Bronchial epithelial cell (primary cell): ENCODE measurements at regions not wholly inside any gene's neighbourhood (a gene's known extent, or its start where the extent isn't known, plus 50 kb on each side); places are given as distances from the start of the nearest gene placed in this dataset.

ENCODE experiments used
- DNase-seq: peaks from one replicate; pipeline ENCODE4 v3.0.0-alpha.2; 2010; ENCODE audit warnings: low read depth
- FAIRE-seq: peaks from 2 replicates; lab custom pipeline; 2011; peaks lifted over from hg19 to GRCh38; lab: Jason Lieb, UNC
- H3K27me3 ChIP-seq: 2 replicates; pipeline ENCODE4 v1.5.1; 2011; ENCODE audit warnings: low read length; ENCODE audit not compliant: control insufficient read depth, insufficient read depth
- H3K36me3 ChIP-seq: 2 replicates; pipeline ENCODE4 v1.5.1; 2011; ENCODE audit warnings: low read length; ENCODE audit not compliant: control insufficient read depth, insufficient read depth
- H3K4me3 ChIP-seq: 2 replicates; pipeline ENCODE4 v1.5.1; 2011; ENCODE audit warnings: mild to moderate bottlenecking, low read depth, low read length, control low read depth
- TF ChIP-seq, protein P1 (sequence below): IDR thresholded peaks from 2 replicates; pipeline ENCODE4 v1.5.1; 2011; ENCODE audit warnings: mild to moderate bottlenecking, moderate library complexity, low read length, control low read depth, inconsistent platforms; ENCODE audit not compliant: insufficient read depth, severe bottlenecking

DNA sequence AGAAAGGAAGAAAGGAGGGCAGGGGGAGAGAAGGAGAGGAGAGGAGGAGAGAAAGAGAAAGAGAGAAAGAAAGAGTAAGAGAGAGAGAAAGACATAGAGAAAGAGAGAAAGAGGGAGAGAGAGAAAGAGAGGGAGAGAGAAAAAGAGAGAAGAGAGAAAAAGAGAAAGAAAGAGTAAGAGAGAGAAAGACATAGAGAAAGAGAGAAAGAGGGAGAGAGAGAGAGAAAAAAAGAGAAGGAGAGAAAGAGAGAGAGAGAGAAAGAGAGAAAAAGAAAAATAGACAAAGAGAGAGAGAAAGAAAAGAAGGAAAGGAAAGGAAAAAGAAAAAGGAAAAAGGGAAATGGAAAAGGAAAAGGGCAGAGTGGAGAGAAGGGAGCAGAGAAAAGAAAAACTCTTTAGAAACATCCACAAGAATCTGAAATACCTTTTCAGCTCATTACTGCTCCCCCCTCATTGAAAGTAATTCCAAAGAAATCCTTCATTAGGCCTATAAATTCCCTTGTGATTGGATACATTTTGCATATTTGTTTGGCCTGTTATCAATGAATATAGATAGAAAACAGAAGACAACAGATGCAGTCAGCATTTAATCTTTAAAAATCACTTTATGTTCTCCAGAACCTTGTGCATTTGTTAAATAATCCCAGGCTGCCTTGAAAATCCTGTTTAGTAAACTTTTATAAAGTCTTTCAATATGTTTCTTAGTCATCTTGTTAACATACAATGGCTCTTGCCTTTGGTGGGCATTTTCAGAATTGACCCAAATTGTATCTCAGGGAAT, 411.5 kb downstream of the NFIB start:
- TF ChIP-seq, protein P1, sequence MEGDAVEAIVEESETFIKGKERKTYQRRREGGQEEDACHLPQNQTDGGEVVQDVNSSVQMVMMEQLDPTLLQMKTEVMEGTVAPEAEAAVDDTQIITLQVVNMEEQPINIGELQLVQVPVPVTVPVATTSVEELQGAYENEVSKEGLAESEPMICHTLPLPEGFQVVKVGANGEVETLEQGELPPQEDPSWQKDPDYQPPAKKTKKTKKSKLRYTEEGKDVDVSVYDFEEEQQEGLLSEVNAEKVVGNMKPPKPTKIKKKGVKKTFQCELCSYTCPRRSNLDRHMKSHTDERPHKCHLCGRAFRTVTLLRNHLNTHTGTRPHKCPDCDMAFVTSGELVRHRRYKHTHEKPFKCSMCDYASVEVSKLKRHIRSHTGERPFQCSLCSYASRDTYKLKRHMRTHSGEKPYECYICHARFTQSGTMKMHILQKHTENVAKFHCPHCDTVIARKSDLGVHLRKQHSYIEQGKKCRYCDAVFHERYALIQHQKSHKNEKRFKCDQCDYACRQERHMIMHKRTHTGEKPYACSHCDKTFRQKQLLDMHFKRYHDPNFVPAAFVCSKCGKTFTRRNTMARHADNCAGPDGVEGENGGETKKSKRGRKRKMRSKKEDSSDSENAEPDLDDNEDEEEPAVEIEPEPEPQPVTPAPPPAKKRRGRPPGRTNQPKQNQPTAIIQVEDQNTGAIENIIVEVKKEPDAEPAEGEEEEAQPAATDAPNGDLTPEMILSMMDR: no peak
- DNase-seq: no peak
- H3K4me3 ChIP-seq: no peak overlapping the region
- FAIRE-seq: no peak
- H3K36me3 ChIP-seq: no peaks in the 10 kb centered on the region
- H3K27me3 ChIP-seq: no peaks in the 10 kb centered on the region

DNA sequence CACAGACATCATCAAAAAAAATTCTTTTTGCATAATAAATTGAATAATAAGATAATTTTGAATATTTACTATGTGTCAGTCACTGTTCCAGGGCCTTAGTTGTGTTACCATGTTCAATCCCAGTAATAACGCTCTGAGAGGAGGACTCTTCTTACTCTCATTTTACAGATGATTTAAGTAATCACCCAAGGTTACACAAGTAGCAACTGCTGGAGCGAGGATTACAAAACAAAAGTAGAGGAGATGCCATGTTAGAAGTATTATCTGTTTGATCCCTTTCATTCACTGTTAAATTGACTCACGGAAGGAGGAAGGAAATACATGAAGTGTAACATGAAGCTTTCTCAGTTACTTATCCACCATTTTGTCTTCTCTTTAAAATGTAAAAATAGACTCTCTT, 412.8 kb downstream of the NFIB start:
- FAIRE-seq (no peak), DNase-seq (no peak)
- Histone ChIP-seq H3K36me3 (no peaks in the 10 kb centered on the region), H3K27me3 (no peaks in the 10 kb centered on the region), H3K4me3 (no peak overlapping the region)
- TF ChIP-seq, protein P1: no peak

DNA sequence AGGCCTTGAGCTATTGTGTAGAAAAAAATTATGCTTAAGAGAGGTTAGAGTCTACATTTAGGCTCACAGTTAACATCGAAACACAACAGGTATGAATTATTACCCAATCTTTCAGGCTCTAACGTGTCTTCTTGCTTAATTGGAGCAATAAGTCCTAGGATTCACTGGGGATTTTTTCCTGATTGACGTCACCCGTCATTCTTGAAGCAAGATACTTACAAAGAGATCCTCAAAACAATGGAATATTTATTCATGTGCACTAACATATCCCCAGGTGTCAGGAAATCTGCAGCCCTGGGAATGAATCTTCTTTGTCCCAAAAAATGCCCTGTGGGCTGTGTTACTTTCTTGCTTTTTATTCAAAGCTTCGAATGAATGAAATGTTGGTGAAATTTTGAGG, 413.5 kb downstream of the NFIB start:
- TF ChIP-seq, protein P1: no peak
- Histone ChIP-seq H3K27me3 (no peaks in the 10 kb centered on the region), H3K36me3 (no peaks in the 10 kb centered on the region), H3K4me3 (no peak overlapping the region)
- peak; percentile 94 for DNase-seq
- peak; percentile 52 for FAIRE-seq

DNA sequence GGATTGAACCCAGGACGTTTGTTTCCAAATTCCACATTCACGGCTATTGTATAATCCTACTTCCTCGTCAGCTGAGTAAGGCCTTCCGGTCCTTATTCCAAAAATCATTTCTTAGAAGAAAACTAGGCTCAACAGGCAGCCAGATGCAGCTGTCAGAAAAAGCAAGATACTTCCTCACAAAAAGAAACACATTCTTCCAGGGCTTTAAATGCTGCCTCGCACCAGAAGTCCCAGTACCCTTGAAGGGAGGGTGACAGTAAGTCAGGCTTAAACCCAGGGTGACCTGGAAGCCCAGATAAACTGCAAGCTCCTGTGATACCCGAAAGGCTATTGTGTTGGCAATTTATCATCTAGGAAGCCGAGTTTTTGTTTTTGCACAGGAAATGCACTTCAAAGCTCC, 414.0 kb downstream of the NFIB start:
- H3K4me3 ChIP-seq: no peak overlapping the region
- TF ChIP-seq, protein P1: no peak

DNA sequence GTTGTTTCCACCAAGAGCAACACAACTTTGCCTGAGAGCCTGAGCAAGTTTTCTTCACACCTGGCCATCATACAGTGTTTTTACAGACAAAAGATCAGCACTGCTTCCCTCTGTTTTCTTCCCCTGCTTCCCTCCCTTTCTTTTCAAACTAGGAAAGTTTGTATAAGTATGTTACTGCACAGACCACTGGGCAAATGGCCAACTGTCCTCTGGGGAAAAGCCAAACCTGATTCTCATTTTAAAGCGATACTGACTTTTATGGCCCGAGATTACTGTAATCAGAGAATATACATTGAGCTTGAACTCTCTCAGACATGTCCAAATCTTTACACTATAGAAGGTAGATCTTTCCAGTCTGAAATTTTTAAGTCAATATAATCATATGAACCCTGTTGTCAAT, 415.0 kb downstream of the NFIB start:
- TF ChIP-seq, protein P1: no peak
- no peak for DNase-seq
- Histone ChIP-seq H3K36me3 (no peaks in the 10 kb centered on the region), H3K4me3 (no peak overlapping the region), H3K27me3 (no peaks in the 10 kb centered on the region)
- no peak for FAIRE-seq

More for the DNA sequence above, 414.0 kb downstream of the NFIB start:
- Histone ChIP-seq H3K36me3 (no peaks in the 10 kb centered on the region), H3K27me3 (no peaks in the 10 kb centered on the region)
- FAIRE-seq (no peak), DNase-seq (no peak)
